ENCODE measurements at regions not wholly inside any gene's neighbourhood (a gene's known extent, or its start where the extent isn't known, plus 50 kb on each side); places are given as distances from the start of the nearest gene placed in this dataset.

DNA sequence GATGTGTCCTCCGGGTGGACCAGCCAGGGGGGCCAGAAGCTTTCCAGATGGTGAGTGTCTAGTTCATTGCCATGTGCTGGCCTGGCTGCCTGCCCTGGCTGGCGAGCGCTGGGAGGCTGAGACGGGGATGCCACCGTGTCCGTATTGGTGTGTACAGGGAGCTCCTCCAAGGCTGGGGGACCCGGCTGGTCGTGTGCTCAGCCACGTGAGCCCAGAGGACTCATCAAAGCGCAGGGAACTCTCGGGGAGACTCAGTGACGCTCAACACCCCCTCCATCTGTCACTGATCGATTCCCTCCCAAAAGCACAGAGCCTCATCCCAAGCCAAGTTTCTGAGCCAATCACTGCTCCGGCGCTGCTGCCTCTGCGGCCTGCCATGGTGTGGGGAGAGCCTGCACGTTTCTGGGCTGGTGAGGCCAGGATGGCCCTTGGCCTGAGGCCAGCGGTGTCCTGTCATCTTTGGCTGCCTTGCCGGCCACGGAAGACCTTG, 423.7 kb downstream of the SHANK2 start:
- FAIRE-seq: no peak
- CTCF ChIA-PET (ENCODE audit: low intra/inter-chr PET ratio, low total read pairs): no interaction called here
- TF ChIP-seq ZEB1 (IDR thresholded peaks at IDR 0.05; ENCODE audit: insufficient replicate concordance, low read depth) (no peak), SMC3 (IDR thresholded peaks at IDR 0.05; ENCODE audit: low read length) (no peak), RARA (CRISPR knock-in tag; IDR thresholded peaks at IDR 0.05) (no peak), KDM3A (CRISPR knock-in tag; IDR thresholded peaks at IDR 0.05; ENCODE audit: low read depth) (no peak), SKI (IDR thresholded peaks at IDR 0.05; ENCODE audit: partially characterized antibody) (no peak), HHEX (CRISPR knock-in tag; IDR thresholded peaks at IDR 0.05) (no peak), PTBP1 (IDR thresholded peaks at IDR 0.05; ENCODE audit: low read depth, low read length, poor library complexity, severe bottlenecking) (no peak), ZBTB20 (CRISPR knock-in tag; IDR thresholded peaks at IDR 0.05; ENCODE audit: borderline replicate concordance, low read depth) (no peak), ZNF432 (CRISPR knock-in tag; IDR thresholded peaks at IDR 0.05; ENCODE audit: borderline replicate concordance) (no peak)
- TF ChIP-seq, protein P1, sequence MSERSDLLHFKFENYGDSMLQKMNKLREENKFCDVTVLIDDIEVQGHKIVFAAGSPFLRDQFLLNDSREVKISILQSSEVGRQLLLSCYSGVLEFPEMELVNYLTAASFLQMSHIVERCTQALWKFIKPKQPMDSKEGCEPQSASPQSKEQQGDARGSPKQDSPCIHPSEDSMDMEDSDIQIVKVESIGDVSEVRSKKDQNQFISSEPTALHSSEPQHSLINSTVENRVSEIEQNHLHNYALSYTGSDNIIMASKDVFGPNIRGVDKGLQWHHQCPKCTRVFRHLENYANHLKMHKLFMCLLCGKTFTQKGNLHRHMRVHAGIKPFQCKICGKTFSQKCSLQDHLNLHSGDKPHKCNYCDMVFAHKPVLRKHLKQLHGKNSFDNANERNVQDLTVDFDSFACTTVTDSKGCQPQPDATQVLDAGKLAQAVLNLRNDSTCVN (CRISPR knock-in tag; IDR thresholded peaks at IDR 0.05; ENCODE audit: borderline replicate concordance): no peak
- TF ChIP-seq, protein P2, sequence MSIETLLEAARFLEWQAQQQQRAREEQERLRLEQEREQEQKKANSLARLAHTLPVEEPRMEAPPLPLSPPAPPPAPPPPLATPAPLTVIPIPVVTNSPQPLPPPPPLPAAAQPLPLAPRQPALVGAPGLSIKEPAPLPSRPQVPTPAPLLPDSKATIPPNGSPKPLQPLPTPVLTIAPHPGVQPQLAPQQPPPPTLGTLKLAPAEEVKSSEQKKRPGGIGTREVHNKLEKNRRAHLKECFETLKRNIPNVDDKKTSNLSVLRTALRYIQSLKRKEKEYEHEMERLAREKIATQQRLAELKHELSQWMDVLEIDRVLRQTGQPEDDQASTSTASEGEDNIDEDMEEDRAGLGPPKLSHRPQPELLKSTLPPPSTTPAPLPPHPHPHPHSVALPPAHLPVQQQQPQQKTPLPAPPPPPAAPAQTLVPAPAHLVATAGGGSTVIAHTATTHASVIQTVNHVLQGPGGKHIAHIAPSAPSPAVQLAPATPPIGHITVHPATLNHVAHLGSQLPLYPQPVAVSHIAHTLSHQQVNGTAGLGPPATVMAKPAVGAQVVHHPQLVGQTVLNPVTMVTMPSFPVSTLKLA (IDR thresholded peaks at IDR 0.05): no peak
- TF ChIP-seq, protein P3, sequence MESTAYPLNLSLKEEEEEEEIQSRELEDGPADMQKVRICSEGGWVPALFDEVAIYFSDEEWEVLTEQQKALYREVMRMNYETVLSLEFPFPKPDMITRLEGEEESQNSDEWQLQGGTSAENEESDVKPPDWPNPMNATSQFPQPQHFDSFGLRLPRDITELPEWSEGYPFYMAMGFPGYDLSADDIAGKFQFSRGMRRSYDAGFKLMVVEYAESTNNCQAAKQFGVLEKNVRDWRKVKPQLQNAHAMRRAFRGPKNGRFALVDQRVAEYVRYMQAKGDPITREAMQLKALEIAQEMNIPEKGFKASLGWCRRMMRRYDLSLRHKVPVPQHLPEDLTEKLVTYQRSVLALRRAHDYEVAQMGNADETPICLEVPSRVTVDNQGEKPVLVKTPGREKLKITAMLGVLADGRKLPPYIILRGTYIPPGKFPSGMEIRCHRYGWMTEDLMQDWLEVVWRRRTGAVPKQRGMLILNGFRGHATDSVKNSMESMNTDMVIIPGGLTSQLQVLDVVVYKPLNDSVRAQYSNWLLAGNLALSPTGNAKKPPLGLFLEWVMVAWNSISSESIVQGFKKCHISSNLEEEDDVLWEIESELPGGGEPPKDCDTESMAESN (CRISPR knock-in tag; conservative IDR thresholded peaks at IDR 0.05): no peak
- no peak overlapping the region for H3K4me2 ChIP-seq (ENCODE audit: low read depth, low read length)
- H3K4me3 ChIP-seq (replicated peaks in 1 of 3; ENCODE audit: insufficient read depth in 1 of 3, low read depth in 2 of 3, low read length in 3 of 3): no peak overlapping the region
- H3K9me3 ChIP-seq (ENCODE audit: low read length): no peaks in the 10 kb centered on the region
- H4K20me1 ChIP-seq (ENCODE audit: insufficient read depth, low read length): peaks cover 3% of the 10 kb centered on the region; the same call in 1 of the 2 replicates
- H3K4me1 ChIP-seq (ENCODE audit: insufficient read depth, low read length): no peaks in the 10 kb centered on the region
- DNase-seq (ENCODE audit: low spot score): no peak
- in situ Hi-C loops (cut with HindIII; ENCODE audit: extremely low pct_ligation_motif_present, low pct_unique_long_range_greater_than_20kb) (no loop called here), intact Hi-C loops (cut with micrococcal nuclease; ENCODE audit: unreplicated experiment) (no loop called here)
- no peak overlapping the region for H3K9ac ChIP-seq (ENCODE audit: insufficient read depth, low read depth, low read length)
- WGBS (ENCODE audit: low lambda C conversion rate): 94% methylated on average over 10 of the region's 20 CpGs
- no peaks in the 10 kb centered on the region for H3K79me2 ChIP-seq (ENCODE audit: insufficient read depth, low read length)
- H3K27ac ChIP-seq (ENCODE audit: extremely low read length, insufficient read depth, low read length): no peak overlapping the region
- H3K36me3 ChIP-seq (replicated peaks in 1 of 2; ENCODE audit: control insufficient read depth in 1 of 2, insufficient read depth in 2 of 2, low read length in 2 of 2): peaks cover 9 to 17% of the 10 kb centered on the region in 2 experiments; a peak in 4 of 5 replicates
- no peak overlapping the region for H2AFZ ChIP-seq (ENCODE audit: low read length)
- no peak; the same call in 2 of the 3 replicates for ATAC-seq
- POLR2A ChIA-PET: no interaction called here
- BruUV-seq (replicated peaks): no TSS peak
- H3K27me3 ChIP-seq (ENCODE audit: control insufficient read depth in 1 of 2, insufficient read depth in 2 of 2, low read length in 2 of 2): no peaks in the 10 kb centered on the region
